Astrocyte (in vitro differentiated cells and primary cell): ENCODE measurements at regions not wholly inside any gene's neighbourhood (a gene's known extent, or its start where the extent isn't known, plus 50 kb on each side); places are given as distances from the start of the nearest gene placed in this dataset.

Source experiments
- DNase-seq: peaks from one replicate; pipeline ENCODE4 v3.0.0-alpha.2; 2010; ENCODE audit warnings: low read depth
- FAIRE-seq: peaks from 2 replicates; lab custom pipeline; 2011; peaks lifted over from hg19 to GRCh38; lab: Jason Lieb, UNC
- H2AFZ ChIP-seq: 2 replicates; pipeline ENCODE4 v1.6.0; 2012; ENCODE audit warnings: low read depth, low read length, inconsistent platforms
- H3K27ac ChIP-seq: 2 replicates; pipeline ENCODE4 v1.5.1; 2011; ENCODE audit warnings: low read depth, low read length, inconsistent platforms
- H3K27me3 ChIP-seq: 2 replicates; pipeline ENCODE4 v1.6.0; 2011; ENCODE audit warnings: low read length, inconsistent platforms; ENCODE audit not compliant: insufficient read depth
- H3K36me3 ChIP-seq: 2 replicates; pipeline ENCODE4 v1.5.1; 2011; ENCODE audit warnings: low read length, inconsistent platforms; ENCODE audit not compliant: insufficient read depth
- H3K4me1 ChIP-seq: 2 replicates; pipeline ENCODE4 v1.5.1; 2011; ENCODE audit warnings: low read length, inconsistent platforms; ENCODE audit not compliant: insufficient read depth
- H3K4me2 ChIP-seq: 2 replicates; pipeline ENCODE4 v1.6.0; 2012; ENCODE audit warnings: low read length, inconsistent platforms
- H3K4me3 ChIP-seq: 2 replicates; pipeline ENCODE4 v1.5.1; 2011; ENCODE audit warnings: low read depth, mild to moderate bottlenecking, low read length, inconsistent platforms; ENCODE audit not compliant: insufficient read depth
- H3K79me2 ChIP-seq: 2 replicates; pipeline ENCODE4 v1.6.0; 2012; ENCODE audit warnings: mild to moderate bottlenecking, low read length, inconsistent platforms; ENCODE audit not compliant: insufficient read depth
- H3K9ac ChIP-seq: 2 replicates; pipeline ENCODE4 v1.6.0; 2012; ENCODE audit warnings: mild to moderate bottlenecking, low read length, inconsistent platforms
- H3K9me3 ChIP-seq: 2 replicates; pipeline ENCODE4 v1.5.1; 2012; ENCODE audit warnings: low read depth, mild to moderate bottlenecking, low read length, inconsistent platforms; ENCODE audit not compliant: insufficient read depth
- H4K20me1 ChIP-seq: 2 replicates; pipeline ENCODE4 v1.6.0; 2012; ENCODE audit warnings: low read length, inconsistent platforms; ENCODE audit not compliant: insufficient read depth
- H3K27ac Mint-ChIP-seq: one replicate; pipeline ENCODE4 v1.8.0; 2021; ENCODE audit warnings: mild to moderate bottlenecking, mixed read lengths; ENCODE audit not compliant: unreplicated experiment
- H3K27me3 Mint-ChIP-seq: one replicate; pipeline ENCODE4 v1.8.0; 2021; ENCODE audit warnings: low read depth, mixed read lengths; ENCODE audit not compliant: unreplicated experiment
- H3K36me3 Mint-ChIP-seq: one replicate; pipeline ENCODE4 v1.8.0; 2021; ENCODE audit warnings: low read depth, mixed read lengths; ENCODE audit not compliant: unreplicated experiment
- H3K4me1 Mint-ChIP-seq: one replicate; pipeline ENCODE4 v1.8.0; 2021; ENCODE audit warnings: low read depth, mixed read lengths; ENCODE audit not compliant: unreplicated experiment
- H3K4me3 Mint-ChIP-seq: one replicate; pipeline ENCODE4 v1.8.0; 2021; ENCODE audit warnings: mild to moderate bottlenecking, moderate library complexity, mixed read lengths; ENCODE audit not compliant: unreplicated experiment
- H3K9me3 Mint-ChIP-seq: one replicate; pipeline ENCODE4 v1.8.0; 2021; ENCODE audit warnings: mild to moderate bottlenecking, mixed read lengths; ENCODE audit not compliant: unreplicated experiment
- EZH2 ChIP-seq: IDR thresholded peaks from 2 replicates; pipeline ENCODE4 v1.6.1; 2012; ENCODE audit warnings: mild to moderate bottlenecking, low read length, inconsistent platforms; ENCODE audit not compliant: insufficient read depth
- TF ChIP-seq, protein P1 (sequence below): IDR thresholded peaks from 2 replicates; pipeline ENCODE4 v1.5.1; 2011; ENCODE audit warnings: low read depth, mild to moderate bottlenecking, inconsistent platforms, low read length, moderate library complexity; ENCODE audit not compliant: insufficient read depth

DNA sequence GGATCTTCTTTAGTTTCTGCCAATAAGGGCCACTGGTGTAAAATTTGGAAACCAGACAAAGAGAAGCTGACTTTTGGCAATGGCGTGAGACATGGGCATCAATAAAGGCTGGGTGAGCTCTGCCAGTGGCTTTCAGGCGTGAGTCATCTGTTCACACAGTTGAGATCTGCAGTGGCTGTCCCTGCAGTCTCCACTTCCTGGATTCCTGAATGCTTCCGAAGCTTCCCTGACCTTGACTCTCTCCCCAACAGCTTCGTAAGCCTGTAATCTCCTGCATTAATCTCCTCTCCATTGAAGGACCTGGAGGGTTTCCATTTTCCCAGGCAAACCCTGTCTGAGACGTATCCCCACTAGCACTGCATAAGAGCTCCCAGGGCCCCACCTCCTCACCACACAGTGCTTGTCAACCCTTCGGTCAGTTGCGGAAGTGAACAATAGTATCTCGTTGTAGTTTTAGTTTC is 574.7 kb downstream of the TBC1D22A start:
- FAIRE-seq = peak; percentile 69
- no peaks in the 10 kb centered on the region for H3K36me3 Mint-ChIP-seq
- peak overlapping the region; percentile 61 for H3K9ac ChIP-seq

DNA sequence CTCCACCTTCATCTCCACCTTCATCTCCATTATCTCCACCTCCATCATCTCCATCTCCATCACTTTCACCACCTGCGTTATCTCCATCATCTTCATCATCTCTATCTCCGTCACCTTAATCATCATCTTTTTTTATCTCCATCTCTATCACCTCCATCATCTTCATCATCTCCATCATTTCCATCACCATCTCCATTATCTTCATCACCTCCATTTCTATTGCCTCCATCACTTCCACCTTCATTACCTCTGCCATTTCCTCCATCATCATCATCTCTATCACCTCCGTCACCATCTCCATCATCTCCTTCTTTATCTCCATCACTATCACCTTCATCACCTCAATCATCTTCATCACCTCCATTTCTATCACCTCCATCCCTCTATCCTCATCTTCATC is 573.5 kb downstream of the TBC1D22A start:
- Histone ChIP-seq H3K4me3 (no peak overlapping the region), H3K4me2 (no peak overlapping the region), H3K36me3 (no peaks in the 10 kb centered on the region), H3K4me1 (peaks cover 9% of the 10 kb centered on the region), H3K79me2 (no peaks in the 10 kb centered on the region), H3K9ac (no peak overlapping the region), H2AFZ (no peak overlapping the region), H4K20me1 (no peaks in the 10 kb centered on the region), H3K9me3 (peaks cover 8% of the 10 kb centered on the region), H3K27ac (no peak overlapping the region), H3K27me3 (no peaks in the 10 kb centered on the region)
- DNase-seq (no peak), FAIRE-seq (no peak)
- no peak for TF ChIP-seq EZH2
- TF ChIP-seq, protein P1, sequence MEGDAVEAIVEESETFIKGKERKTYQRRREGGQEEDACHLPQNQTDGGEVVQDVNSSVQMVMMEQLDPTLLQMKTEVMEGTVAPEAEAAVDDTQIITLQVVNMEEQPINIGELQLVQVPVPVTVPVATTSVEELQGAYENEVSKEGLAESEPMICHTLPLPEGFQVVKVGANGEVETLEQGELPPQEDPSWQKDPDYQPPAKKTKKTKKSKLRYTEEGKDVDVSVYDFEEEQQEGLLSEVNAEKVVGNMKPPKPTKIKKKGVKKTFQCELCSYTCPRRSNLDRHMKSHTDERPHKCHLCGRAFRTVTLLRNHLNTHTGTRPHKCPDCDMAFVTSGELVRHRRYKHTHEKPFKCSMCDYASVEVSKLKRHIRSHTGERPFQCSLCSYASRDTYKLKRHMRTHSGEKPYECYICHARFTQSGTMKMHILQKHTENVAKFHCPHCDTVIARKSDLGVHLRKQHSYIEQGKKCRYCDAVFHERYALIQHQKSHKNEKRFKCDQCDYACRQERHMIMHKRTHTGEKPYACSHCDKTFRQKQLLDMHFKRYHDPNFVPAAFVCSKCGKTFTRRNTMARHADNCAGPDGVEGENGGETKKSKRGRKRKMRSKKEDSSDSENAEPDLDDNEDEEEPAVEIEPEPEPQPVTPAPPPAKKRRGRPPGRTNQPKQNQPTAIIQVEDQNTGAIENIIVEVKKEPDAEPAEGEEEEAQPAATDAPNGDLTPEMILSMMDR = no peak
- no peak overlapping the region for H3K4me3 Mint-ChIP-seq
- H3K27ac Mint-ChIP-seq = no peak overlapping the region
- no peaks in the 10 kb centered on the region for H3K36me3 Mint-ChIP-seq
- peaks cover 29% of the 10 kb centered on the region for H3K9me3 Mint-ChIP-seq
- no peaks in the 10 kb centered on the region for H3K27me3 Mint-ChIP-seq
- no peaks in the 10 kb centered on the region for H3K4me1 Mint-ChIP-seq

More for the DNA sequence above, 574.7 kb downstream of the TBC1D22A start:
- peaks cover 23% of the 10 kb centered on the region for H3K9me3 Mint-ChIP-seq
- no peak overlapping the region for H3K4me3 Mint-ChIP-seq
- no peaks in the 10 kb centered on the region for H3K27me3 Mint-ChIP-seq
- H3K4me2 ChIP-seq = peak overlapping the region; percentile 81
- no peak overlapping the region for H3K27ac Mint-ChIP-seq
- H4K20me1 ChIP-seq = no peaks in the 10 kb centered on the region
- peak overlapping the region; percentile 48 for H3K4me3 ChIP-seq
- DNase-seq = peak; percentile 92
- H3K4me1 Mint-ChIP-seq = no peaks in the 10 kb centered on the region
- no peaks in the 10 kb centered on the region for H3K27me3 ChIP-seq
- TF ChIP-seq EZH2 = no peak
- TF ChIP-seq, protein P1 = no peak
- peaks cover 9% of the 10 kb centered on the region for H3K4me1 ChIP-seq
- H2AFZ ChIP-seq = peak overlapping the region; percentile 76
- peak overlapping the region; percentile 55 for H3K27ac ChIP-seq
- peaks cover 8% of the 10 kb centered on the region for H3K9me3 ChIP-seq
- no peaks in the 10 kb centered on the region for H3K79me2 ChIP-seq
- no peaks in the 10 kb centered on the region for H3K36me3 ChIP-seq

DNA sequence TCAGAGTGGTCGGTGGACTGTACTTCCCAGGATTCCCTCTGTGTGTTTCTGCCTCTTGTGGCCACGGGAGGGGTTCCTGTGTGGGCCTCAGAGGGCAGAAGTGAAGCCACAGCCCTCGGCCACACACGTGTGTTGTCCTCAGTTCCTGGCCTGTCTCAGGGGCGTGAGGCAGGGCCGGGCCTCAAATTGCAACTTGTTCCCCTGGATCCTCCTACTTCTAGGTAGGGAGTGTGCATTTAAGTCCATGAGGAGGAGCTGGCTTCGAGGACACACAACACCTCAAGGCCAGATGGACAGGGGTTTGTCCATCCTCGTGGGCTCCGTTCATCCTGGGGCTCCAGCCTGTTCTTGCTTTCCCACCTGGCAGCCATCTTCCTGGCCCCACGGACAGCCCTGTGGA is 573.0 kb downstream of the TBC1D22A start:
- H3K27ac Mint-ChIP-seq = no peak overlapping the region
- H2AFZ ChIP-seq = no peak overlapping the region
- no peaks in the 10 kb centered on the region for H3K4me1 Mint-ChIP-seq
- H3K36me3 ChIP-seq = no peaks in the 10 kb centered on the region
- no peak for DNase-seq
- TF ChIP-seq EZH2 = no peak
- TF ChIP-seq, protein P1 = no peak
- no peak overlapping the region for H3K4me3 Mint-ChIP-seq
- H3K27me3 ChIP-seq = no peaks in the 10 kb centered on the region
- FAIRE-seq = no peak
- H3K4me2 ChIP-seq = no peak overlapping the region
- H3K9ac ChIP-seq = no peak overlapping the region
- no peaks in the 10 kb centered on the region for H3K36me3 Mint-ChIP-seq
- H3K4me1 ChIP-seq = peaks cover 6% of the 10 kb centered on the region
- H3K9me3 ChIP-seq = peaks cover 8% of the 10 kb centered on the region
- H3K79me2 ChIP-seq = no peaks in the 10 kb centered on the region
- no peaks in the 10 kb centered on the region for H3K27me3 Mint-ChIP-seq
- no peaks in the 10 kb centered on the region for H4K20me1 ChIP-seq
- H3K4me3 ChIP-seq = no peak overlapping the region
- H3K9me3 Mint-ChIP-seq = peaks cover 31% of the 10 kb centered on the region
- no peak overlapping the region for H3K27ac ChIP-seq
